CD4-positive, alpha-beta T cell treated with Interleukin-12 subunit alpha and Interleukin-12 subunit beta, for 1 hour (primary cell): ENCODE measurements at regions not wholly inside any gene's neighbourhood (a gene's known extent, or its start where the extent isn't known, plus 50 kb on each side); places are given as distances from the start of the nearest gene placed in this dataset.

Experiments used
- DNase-seq: peaks from one replicate; pipeline ENCODE4 v3.0.0-alpha.2; 2020

GRCh38 chr4:56757821-56758411, 63.6 kb downstream of the SPINK2 start:
- peak; percentile 61 for DNase-seq

DNA sequence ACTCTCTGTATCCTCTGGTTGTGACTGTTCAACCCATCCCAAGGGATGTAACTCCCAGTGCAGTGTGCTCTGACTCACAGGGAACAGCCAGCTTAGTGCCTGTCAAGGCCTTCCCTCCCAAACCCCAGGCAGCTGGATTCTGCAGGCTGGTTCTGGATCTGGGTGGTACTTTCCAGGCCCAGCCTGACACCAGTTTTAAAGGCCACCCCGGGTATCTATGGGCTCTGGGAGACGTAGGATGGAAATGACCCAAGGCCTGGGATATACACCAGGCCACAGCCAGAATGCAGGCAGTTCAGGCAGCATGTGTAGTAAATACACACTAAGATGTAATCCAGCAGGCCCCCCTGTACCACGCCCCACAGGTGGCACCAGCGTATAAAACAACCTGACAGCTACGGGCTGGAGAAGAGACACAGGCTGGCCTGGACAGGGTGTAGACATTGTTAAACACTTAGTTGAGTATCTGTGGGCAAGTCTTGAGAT, 64.2 kb downstream of the SPINK2 start:
- DNase-seq: peak; percentile 26

DNA sequence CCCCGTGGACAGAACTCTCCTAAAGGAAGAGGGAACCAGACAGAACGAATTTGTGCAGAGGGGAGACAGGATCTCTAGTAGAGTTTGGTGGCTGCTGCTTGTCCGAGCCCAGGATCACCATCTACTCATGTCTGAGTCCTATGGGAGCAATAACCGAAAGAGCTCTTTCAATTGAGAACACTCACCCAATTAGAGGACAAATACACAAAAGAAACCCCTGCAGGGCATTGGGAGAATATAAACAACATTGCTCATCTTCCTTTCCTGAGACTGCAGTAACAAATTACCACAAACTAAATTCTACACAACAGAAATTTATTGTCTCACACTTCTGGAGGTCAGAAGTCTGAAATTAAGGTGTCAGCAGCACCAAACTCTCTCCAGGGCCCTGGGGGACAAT, 65.6 kb downstream of the SPINK2 start:
- DNase-seq: no peak

GRCh38 chr4:56752985-56753384, 68.5 kb downstream of the SPINK2 start:
- no peak for DNase-seq

- no peak for DNase-seq
Observed at GRCh38 chr4:56750231-56750630, 69.1 kb upstream of the HOPX start.

DNA sequence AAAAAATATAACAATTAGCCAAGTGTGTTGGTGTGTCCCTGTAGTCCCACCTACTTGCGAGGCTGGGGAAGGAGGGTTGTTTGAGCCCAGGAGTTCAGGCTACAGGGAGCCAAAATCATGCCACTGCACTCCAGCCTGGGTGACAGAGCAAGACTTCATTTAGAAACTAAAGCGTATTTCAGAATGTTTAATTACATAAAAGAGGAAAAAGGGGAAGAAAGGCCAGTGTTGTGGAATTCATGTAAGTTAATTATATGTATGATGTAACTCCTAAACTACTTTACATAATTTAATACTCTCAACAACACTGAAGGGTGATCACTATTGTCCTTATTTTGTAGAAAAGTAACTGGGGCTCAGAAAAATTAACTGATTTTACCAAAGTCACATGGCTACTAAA, 67.2 kb upstream of the HOPX start:
- DNase-seq: no peak

GRCh38 chr4:56746639-56747038, 65.5 kb upstream of the HOPX start:
- no peak for DNase-seq

DNA sequence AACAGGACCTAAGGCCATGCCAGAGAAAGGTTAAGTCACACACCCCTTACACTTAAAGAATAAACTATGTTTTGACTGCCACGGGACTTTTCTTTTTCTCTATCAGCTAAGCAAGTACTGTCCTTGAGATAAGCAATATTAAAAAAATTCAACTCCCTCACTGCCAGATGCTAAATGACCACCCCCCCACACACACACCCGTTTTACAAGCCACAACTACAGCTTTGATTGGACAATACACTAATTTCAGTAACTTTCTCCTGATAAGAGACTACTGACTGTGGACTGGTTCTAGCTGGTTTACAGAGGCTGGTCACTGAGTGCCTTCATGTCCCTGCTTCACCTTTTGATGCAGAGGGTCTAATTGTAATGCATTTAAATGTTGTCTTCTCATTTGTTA, 63.9 kb upstream of the HOPX start:
- DNase-seq: no peak

- no peak for DNase-seq
Observed at GRCh38 chr4:56744030-56744429, 62.9 kb upstream of the HOPX start.

- no peak for DNase-seq
Observed at GRCh38 chr4:56743550-56743949, 62.5 kb upstream of the HOPX start.

DNA sequence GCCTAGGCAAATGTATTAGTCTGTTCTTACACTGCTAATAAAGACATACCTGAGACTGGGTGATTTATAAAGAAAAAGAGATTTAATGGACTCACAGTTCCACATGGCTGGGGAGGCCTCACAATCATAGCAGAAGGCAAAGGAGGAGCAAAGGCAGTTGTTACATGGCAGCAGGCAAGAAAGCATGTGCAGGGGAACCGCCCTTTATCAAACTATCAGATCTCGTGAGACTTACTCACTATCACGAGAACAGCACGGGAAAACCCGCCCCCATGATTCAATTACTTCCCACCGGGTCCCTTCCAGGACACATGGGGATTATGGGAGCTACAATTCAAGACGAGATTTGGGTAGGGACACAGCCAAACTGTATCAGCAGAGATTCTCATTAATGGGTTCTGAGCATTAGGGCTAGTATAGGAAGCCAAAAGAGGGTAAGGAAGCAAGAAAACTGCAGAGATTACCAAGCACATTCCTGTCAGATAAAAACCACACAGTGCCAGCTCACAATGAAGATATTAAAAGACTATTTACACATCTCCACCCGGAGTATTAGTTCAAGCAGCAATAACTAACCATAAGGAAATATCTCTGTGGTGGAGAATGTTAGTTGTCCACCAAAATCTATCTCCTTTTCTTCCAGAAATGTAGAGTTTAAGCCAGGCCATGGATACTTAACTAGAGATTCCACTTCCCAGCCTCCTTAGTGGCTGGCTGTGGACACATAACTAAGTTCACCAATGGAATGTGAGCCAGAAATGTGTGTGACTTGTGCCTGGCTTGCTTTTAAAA, 61.2 kb upstream of the HOPX start:
- DNase-seq: no peak

DNA sequence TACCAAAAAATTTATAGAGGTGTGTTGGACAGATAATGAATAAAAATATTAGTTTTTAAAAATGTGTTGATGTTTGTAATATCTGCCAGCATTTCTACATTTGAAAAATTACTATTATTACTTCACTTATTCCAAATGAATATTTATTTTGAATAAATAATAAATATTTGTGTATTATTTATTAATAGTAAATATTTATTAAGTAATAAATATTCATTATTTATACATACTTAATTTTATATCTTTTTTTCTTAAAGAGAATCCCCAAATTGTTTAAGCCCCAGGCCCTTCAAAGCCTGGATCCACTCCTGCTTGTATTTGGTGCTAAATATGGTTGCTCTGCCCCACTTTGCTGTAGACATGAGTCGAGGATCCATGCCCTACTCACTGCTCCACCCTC, 60.5 kb upstream of the HOPX start:
- no peak for DNase-seq

DNA sequence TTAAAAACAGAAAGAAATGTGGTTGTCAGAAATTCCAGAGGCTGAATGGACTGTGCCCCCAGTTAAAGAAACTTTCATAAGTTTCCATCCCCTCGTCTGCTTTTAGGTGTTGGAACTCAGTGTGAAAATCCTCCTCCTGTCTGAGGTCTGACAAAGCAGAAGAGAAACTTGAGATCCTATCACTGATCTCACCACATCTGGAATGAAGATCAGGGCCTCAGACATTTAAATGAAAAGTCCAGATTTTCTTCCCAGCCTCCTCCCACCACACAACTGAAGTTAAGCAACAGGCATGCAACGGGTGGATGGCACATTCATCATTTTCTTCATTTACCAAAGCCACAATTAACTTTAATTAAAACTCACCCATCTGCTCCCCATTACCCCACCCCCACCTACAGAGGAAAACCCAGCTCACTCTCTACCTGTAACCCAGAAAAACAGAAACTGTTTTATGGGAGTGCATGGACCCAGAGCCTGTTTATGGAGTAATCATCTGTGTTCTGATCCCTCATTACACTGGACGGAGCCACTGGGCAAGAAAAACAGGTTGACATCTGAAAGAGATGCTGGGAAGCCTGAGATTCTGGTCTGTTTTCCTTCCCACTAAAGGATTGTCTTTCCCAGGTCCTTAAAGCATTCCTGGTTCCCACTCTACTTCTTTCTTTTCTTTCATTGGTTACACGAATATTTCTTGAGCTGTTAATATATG, 58.1 kb upstream of the HOPX start:
- DNase-seq: no peak

DNA sequence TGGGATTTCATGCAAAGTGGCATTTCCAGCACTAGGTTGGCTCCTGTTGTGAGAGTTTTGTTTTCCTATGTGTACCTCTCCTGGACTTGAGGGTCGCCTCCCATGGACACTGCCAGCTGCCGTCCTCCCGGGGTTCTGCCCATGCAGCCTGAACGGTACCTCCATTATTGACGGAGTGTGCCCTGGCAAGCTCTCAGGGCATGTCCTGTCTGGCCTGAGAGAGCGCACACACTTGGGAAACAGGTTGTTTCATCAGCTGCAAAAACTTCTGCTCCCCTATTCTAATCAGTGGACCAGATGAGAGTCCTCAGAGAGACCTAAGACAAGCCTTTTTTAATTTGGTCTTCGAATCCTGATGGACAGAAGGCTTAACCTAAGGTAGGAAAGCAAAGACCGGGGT, 56.6 kb upstream of the HOPX start:
- no peak for DNase-seq

- DNase-seq: no peak
Observed at GRCh38 chr4:56733352-56733751, 52.3 kb upstream of the HOPX start.

- DNase-seq: no peak
Observed at GRCh38 chr4:56732301-56732700, 51.2 kb upstream of the HOPX start.

- no peak for DNase-seq
Observed at GRCh38 chr4:56731857-56732256, 50.8 kb upstream of the HOPX start.
